Effector CD4-positive, alpha-beta T cell (primary cell): ENCODE measurements at regions not wholly inside any gene's neighbourhood (a gene's known extent, or its start where the extent isn't known, plus 50 kb on each side); places are given as distances from the start of the nearest gene placed in this dataset.

Source experiments
- DNase-seq: peaks from one replicate; pipeline ENCODE4 v3.0.0-alpha.2; 2020

DNA sequence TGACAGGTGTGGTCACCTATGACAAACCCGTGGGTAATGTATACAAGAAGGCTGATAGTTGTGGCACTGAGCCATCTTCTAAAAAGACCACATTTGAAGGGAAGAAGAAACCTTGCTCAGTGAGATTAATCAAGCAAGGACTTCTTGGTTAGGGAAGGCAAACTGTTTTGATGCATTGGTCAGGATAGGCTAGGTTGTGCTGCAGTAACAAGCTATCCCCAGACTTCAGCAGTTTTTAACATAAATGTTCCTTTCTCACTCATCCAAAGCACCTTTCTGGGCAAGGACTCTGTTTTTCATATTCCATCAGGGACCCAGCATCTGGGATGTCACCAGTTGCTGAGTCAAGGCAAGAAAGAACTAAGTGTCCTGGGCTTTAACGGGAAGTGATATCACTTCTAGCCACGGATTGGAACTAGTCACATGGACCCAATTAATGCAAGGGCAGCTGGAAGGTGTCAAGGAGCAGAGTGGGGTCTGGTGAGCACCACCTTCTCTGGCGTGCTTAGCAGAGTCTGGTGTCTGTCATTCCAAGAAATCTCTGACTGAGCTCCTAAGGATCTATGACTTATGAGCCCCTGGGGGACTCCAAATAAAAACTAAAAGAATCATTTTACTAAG is 52.0 kb upstream of the CCL2 start:
- DNase-seq, result no peak

DNA sequence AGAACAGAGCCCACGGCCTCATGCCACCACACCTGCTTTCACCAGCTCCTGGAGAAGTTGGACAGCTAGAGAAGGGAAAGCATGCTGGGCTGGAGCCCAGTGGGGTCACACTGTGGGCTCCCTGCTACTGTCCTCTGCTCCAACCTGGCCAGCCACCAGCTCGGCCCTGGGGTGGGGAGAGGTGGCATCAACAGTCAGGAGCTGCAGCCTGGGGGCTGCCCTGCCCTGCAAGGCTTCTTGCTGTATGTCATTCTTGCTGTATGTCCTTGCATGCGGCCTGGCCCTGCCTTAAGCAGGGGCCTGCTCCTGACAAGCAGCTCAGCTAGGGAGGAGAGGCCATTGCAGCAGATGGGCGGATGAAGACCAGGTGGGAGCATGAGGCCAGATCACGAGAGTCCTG is 50.7 kb upstream of the CCL2 start:
- DNase-seq, result no peak
